MM.1S (cell line): ENCODE measurements at regions not wholly inside any gene's neighbourhood (a gene's known extent, or its start where the extent isn't known, plus 50 kb on each side); places are given as distances from the start of the nearest gene placed in this dataset.

Experiments used
- DNase-seq: peaks from one replicate; pipeline ENCODE4 v3.0.0-alpha.2; 2015
- H2AFZ ChIP-seq: fragments of 300-600 bp; sonication (generic); 2 replicates; pipeline ENCODE4 v1.6.0; 2016; ENCODE audit warnings: antibody characterized with exemption, low read length
- H3F3A ChIP-seq: fragments of 300-600 bp; sonication (generic); 2 replicates; pipeline ENCODE4 v1.6.1; 2016; ENCODE audit warnings: mild to moderate bottlenecking, antibody characterized with exemption, low read length, moderate library complexity, mixed read lengths; ENCODE audit not compliant: insufficient read depth
- H3K27ac ChIP-seq: fragments of 300-600 bp; sonication (generic); 2 replicates; pipeline ENCODE4 v1.5.1; 2016; ENCODE audit warnings: mild to moderate bottlenecking, low read length
- H3K27me3 ChIP-seq: fragments of 300-600 bp; sonication (generic); replicated peaks from 2 replicates; pipeline ENCODE4 v1.6.0; 2016; ENCODE audit warnings: low read length; ENCODE audit not compliant: insufficient read depth
- H3K36me3 ChIP-seq: fragments of 300-600 bp; sonication (generic); replicated peaks from 2 replicates; pipeline ENCODE4 v1.6.1; 2016; ENCODE audit warnings: mild to moderate bottlenecking, low read length, mixed read lengths; ENCODE audit not compliant: insufficient read depth
- H3K4me1 ChIP-seq: fragments of 300-600 bp; sonication (generic); 2 replicates; pipeline ENCODE4 v1.6.1; 2016; ENCODE audit warnings: low read length, mixed read lengths
- H3K4me2 ChIP-seq: fragments of 300-600 bp; sonication (generic); 2 replicates; pipeline ENCODE4 v1.6.0; 2016; ENCODE audit warnings: low read depth, low read length
- H3K4me3 ChIP-seq: fragments of 300-600 bp; sonication (generic); 2 replicates; pipeline ENCODE4 v1.5.1; 2016; ENCODE audit warnings: low read length, mixed read lengths
- H3K79me2 ChIP-seq: fragments of 300-600 bp; sonication (generic); 2 replicates; pipeline ENCODE4 v1.6.1; 2016; ENCODE audit warnings: mixed run types, low read length, mixed read lengths
- H3K9ac ChIP-seq: fragments of 300-600 bp; sonication (generic); 2 replicates; pipeline ENCODE4 v1.6.1; 2016; ENCODE audit warnings: low read length, mixed read lengths
- H3K9me2 ChIP-seq: fragments of 300-600 bp; sonication (generic); replicated peaks from 2 replicates; pipeline ENCODE4 v1.6.1; 2016; ENCODE audit warnings: mild to moderate bottlenecking, low read length, mixed read lengths; ENCODE audit not compliant: insufficient read depth
- H3K9me3 ChIP-seq: fragments of 300-600 bp; sonication (generic); replicated peaks from 2 replicates; pipeline ENCODE4 v1.6.1; 2016; ENCODE audit warnings: mild to moderate bottlenecking, low read length, mixed read lengths; ENCODE audit not compliant: insufficient read depth
- H4K20me1 ChIP-seq: fragments of 300-600 bp; sonication (generic); 2 replicates; pipeline ENCODE4 v1.6.1; 2016; ENCODE audit warnings: mild to moderate bottlenecking, low read length, moderate library complexity, mixed read lengths; ENCODE audit not compliant: insufficient read depth
- EZH2 ChIP-seq: fragments of 300-600 bp; sonication (generic); optimal IDR thresholded peaks from 2 replicates; pipeline ENCODE3; 2017; ENCODE audit warnings: low read depth, mild to moderate bottlenecking, antibody characterized with exemption, low read length, mixed read lengths
- EZH2phosphoT487 ChIP-seq: fragments of 300-600 bp; sonication (generic); IDR thresholded peaks from 2 replicates; pipeline ENCODE4 v1.6.1; 2018; ENCODE audit warnings: antibody characterized with exemption, low read length
- TF ChIP-seq, protein P1 (sequence below): fragments of 300-600 bp; sonication (generic); IDR thresholded peaks from 2 replicates; pipeline ENCODE4 v1.5.1; 2016; ENCODE audit warnings: antibody characterized with exemption, low read length, mixed read lengths

DNA sequence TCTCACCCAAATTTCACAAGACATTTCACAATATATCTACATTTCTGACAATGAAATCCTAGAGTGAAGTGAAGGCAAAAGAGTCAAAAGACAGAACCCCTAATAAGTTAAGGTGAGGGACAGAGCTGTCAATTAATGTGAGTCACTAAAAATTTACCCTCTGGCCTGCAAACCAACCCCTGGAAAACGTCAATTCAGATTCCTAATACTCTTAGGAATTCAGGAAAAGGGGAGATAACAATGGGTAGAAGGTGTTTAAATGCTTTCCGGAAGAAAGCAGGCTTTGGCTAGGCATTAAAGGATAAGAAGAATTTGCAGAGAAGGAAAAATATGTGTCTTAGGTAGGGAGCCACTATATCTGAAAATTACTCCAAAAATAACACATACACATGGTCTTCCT, 299.6 kb downstream of the INHBA start:
- Histone ChIP-seq H3K27ac (no peak overlapping the region), H2AFZ (no peak overlapping the region), H3K36me3 (no peaks in the 10 kb centered on the region), H3K4me3 (no peak overlapping the region), H3F3A (no peaks in the 10 kb centered on the region), H3K9ac (no peak overlapping the region), H3K9me3 (no peaks in the 10 kb centered on the region), H3K79me2 (no peaks in the 10 kb centered on the region), H3K4me1 (no peaks in the 10 kb centered on the region), H3K9me2 (no peaks in the 10 kb centered on the region), H4K20me1 (no peaks in the 10 kb centered on the region), H3K4me2 (no peak overlapping the region), H3K27me3 (no peaks in the 10 kb centered on the region)
- no peak for DNase-seq
- TF ChIP-seq EZH2phosphoT487 (no peak), EZH2 (no peak)
- TF ChIP-seq, protein P1, sequence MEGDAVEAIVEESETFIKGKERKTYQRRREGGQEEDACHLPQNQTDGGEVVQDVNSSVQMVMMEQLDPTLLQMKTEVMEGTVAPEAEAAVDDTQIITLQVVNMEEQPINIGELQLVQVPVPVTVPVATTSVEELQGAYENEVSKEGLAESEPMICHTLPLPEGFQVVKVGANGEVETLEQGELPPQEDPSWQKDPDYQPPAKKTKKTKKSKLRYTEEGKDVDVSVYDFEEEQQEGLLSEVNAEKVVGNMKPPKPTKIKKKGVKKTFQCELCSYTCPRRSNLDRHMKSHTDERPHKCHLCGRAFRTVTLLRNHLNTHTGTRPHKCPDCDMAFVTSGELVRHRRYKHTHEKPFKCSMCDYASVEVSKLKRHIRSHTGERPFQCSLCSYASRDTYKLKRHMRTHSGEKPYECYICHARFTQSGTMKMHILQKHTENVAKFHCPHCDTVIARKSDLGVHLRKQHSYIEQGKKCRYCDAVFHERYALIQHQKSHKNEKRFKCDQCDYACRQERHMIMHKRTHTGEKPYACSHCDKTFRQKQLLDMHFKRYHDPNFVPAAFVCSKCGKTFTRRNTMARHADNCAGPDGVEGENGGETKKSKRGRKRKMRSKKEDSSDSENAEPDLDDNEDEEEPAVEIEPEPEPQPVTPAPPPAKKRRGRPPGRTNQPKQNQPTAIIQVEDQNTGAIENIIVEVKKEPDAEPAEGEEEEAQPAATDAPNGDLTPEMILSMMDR: no peak

DNA sequence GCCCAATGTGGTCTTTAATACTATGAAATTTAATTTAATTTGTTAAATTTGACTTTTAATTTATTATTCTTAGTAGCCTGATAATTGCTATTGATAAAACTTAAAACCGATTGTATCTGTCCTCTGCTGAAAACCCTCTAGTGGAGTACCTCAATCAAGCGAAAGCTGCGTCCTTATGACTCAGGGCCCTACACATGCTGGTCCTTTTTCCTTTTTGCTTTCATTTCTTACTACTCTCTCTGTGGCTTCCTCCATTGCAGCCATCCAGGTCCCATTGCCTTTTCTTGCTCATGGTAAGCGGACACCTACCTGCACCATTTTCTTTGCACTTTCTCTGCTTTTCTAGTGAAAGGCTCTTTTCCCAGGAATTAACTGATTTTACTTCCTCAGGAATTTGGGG, 301.1 kb downstream of the INHBA start:
- no peaks in the 10 kb centered on the region for H3K9me2 ChIP-seq
- TF ChIP-seq, protein P1: no peak
- TF ChIP-seq EZH2phosphoT487: no peak
- TF ChIP-seq EZH2: no peak
- no peaks in the 10 kb centered on the region for H3K4me1 ChIP-seq
- H3K4me3 ChIP-seq: no peak overlapping the region
- no peaks in the 10 kb centered on the region for H3K36me3 ChIP-seq
- no peak for DNase-seq
- no peak overlapping the region for H3K9ac ChIP-seq
- H3K79me2 ChIP-seq: no peaks in the 10 kb centered on the region
- no peak overlapping the region for H3K4me2 ChIP-seq
- no peaks in the 10 kb centered on the region for H3F3A ChIP-seq
- H3K27me3 ChIP-seq: no peaks in the 10 kb centered on the region
- H3K27ac ChIP-seq: no peak overlapping the region
- H2AFZ ChIP-seq: no peak overlapping the region
- H3K9me3 ChIP-seq: no peaks in the 10 kb centered on the region
- H4K20me1 ChIP-seq: no peaks in the 10 kb centered on the region

DNA sequence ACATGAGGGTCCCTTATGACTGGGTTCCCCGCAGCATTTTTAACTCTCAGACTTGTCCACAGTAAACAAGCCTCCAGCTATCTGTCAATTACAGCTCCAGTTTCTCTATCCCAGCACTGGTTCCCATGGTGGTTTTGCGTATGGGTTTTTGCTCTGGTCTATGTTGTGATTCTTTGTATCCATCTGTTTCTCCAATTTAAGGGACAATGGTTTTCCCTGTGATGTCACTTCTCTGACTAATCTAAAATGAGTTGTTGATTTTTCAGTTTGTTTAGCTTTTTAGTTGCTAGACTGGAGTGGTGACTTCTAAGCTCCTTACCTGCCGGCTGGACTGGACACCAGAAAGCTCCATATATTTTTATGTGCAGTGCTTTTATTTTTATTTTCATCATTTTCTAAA, 303.7 kb downstream of the INHBA start:
- Histone ChIP-seq H3K79me2 (no peaks in the 10 kb centered on the region), H2AFZ (no peak overlapping the region), H3K9me2 (no peaks in the 10 kb centered on the region), H3K9me3 (no peaks in the 10 kb centered on the region), H3K4me2 (no peak overlapping the region), H3K4me1 (no peaks in the 10 kb centered on the region), H3K36me3 (no peaks in the 10 kb centered on the region), H3F3A (no peaks in the 10 kb centered on the region), H3K27ac (no peak overlapping the region), H3K9ac (no peak overlapping the region), H4K20me1 (no peaks in the 10 kb centered on the region), H3K4me3 (no peak overlapping the region), H3K27me3 (no peaks in the 10 kb centered on the region)
- TF ChIP-seq EZH2phosphoT487: no peak
- TF ChIP-seq, protein P1: no peak
- TF ChIP-seq EZH2: no peak
- no peak for DNase-seq
